Activated CD8-positive, alpha-beta memory T cell treated with anti-CD3 and anti-CD28 coated beads, Interleukin-2, amount 50 U/mL, for 48 hours (primary cell): ENCODE measurements at regions not wholly inside any gene's neighbourhood (a gene's known extent, or its start where the extent isn't known, plus 50 kb on each side); places are given as distances from the start of the nearest gene placed in this dataset.

ENCODE experiments used
- DNase-seq: peaks from one replicate; pipeline ENCODE4 v3.0.0-alpha.2; 2020

DNA sequence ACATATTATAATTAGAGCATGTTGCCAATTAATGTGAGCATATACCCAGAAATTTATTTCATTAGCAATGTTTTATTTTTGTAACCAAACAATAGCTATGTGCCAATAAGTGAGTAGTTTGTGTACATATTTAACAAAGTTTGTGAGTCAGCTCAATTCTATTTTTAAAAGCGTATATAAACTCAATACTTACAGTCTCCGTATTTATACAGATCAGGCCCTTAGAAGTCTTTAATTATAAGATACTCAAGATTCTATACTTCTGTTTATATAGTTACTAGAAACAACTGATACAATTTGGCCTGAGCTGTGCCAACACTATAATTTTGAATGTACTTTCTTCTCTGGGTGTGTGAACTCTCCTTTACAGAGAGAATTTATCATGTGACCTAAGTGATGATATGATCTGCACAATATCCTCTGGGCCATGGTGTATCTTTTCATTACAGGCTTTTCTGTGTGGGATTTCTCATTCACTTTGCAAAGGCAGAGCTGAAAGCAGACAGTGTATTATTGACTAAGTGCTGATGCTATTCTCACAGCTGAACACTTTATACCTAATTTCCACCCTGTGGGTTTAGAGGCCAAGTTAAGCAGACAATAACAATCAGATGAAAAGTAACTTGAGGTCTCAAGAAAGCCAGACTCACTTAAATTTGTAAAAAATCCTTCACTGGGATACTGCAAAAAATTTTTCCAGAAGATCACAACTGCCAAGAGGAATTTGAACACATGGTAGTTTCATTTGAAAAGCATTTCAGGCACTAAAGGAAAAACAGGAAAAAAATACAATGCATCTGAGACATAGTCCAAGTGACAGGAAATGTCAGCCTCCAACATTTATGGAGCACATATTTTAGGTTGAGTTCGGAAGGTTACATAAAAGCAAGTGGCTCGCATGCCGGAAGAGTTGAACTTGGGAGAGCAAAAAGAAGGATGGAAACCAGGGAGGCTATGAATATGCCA is 277.9 kb upstream of the SEMA6D start:
- no peak for DNase-seq

DNA sequence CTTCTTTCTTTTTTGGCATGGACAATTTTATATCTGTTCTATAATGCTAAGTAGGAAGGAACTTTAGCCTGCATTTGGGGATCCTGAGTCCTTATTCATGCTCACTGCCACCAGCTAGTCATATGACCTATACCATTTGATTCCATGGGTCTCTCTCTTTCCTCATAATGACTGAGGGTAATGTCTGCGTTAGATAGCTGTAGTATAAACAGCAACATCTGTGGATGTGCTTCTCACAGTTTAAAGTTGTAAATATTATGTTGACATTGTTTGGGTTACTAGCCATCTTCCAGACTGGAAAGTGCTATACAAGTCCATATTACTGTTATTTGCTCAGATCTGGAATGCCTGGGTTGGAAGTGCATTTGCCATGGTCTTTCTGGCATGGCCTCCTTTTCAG is 274.9 kb upstream of the SEMA6D start:
- no peak for DNase-seq

DNA sequence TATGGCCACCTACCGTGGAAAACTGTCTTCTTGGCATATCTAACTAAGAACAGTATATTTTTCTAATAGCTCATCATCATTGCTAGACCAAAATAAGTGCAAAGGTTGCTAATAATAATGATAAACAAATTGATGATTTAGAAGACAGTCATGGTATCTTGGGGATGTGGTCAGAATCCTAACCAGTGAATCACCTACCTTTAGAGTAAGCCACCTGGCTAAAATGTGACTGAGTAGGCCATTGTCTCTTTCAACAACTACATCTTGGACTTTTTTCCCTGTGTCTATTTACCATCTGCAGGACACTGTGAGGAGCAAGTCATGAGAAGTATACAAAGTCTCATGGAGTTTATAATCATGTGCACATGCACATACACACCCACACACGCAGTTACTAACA is 273.5 kb upstream of the SEMA6D start:
- DNase-seq, result no peak

DNA sequence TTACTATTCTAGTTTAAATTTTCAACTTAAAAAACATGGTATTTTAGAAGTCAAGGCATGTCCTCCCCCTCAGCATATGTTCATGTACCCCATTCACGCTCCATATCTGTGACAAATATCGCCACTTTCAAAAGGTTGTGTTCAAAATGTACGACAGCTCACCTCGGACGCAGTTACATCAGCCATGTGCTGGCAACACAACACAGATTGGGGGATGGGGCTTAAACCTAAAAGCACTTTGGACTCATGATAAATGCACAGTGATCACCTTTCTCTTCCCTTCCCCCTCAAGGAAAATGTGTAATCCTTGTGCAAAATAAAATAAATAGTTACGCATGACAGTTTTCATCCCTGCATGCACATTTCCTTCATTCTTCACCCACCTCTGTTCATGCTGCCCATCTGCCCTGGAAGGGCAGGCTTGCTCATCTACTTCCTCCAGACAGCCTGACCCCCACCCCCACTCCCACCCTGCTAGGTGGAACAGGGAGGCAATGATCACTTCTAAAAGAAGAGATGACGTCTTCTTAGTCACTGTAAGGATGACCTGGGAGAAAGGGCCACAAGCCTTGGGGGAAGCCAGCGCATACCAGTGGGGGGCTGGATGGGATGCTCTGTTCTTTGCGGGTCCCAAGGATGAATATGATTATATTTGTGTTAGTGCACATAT is 271.4 kb upstream of the SEMA6D start:
- no peak for DNase-seq

DNA sequence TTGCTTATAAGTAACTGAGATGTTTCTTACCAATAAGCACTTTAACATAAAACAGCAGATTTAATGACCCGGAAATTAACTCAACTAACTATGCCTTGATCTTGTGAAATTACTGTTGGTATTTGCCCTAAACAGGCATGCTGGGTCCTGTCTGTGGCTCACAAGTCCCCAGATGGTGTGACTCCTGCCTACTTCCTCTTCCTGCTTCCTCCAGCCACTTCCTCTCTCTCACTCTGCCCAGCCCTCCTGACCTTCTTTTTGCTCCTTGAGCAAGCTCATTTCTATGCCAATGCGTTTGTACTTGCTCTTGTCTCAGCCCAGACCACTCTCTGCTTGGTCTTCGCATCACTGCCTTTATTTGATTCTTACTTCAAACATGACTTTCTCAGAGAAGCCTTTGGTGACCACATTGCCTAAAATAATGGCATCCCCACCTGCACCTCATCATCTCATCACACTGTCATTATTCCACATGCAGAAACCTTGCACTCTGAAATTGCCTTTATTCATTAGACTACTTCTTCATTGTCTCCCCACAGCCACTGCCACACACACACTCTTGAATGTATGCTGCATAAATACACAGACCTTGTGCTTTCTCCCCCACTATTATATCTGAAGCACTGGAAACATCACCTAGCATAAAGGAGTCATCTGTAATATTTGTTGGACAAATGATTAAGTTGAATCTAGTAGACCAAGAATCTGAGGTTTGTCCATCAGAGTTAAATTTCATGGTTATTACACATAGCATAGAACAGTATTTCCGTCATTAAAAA is 256.3 kb upstream of the SEMA6D start:
- no peak for DNase-seq

DNA sequence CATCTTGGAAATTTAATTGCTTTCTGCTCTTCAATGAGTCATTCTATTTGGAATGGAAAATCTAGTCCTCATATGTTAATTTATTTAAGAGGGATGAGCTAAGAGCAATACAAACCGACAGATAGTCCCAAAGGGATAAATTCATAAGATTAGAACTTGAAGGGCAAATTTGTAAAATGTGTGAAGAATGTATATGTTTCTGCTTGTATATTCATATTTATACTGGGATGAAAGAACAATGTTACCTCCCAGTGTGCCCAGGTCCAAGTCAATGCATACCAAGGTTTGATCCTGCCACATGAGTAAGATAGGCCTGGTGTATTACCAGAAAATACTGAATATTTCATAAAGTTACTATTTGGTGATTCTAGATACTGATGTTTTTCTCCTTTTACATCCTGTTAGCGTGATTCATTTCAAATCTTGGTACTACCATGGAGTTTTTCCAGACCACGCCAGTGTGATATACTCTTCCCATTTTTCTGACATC is 255.6 kb upstream of the SEMA6D start:
- DNase-seq, result no peak

DNA sequence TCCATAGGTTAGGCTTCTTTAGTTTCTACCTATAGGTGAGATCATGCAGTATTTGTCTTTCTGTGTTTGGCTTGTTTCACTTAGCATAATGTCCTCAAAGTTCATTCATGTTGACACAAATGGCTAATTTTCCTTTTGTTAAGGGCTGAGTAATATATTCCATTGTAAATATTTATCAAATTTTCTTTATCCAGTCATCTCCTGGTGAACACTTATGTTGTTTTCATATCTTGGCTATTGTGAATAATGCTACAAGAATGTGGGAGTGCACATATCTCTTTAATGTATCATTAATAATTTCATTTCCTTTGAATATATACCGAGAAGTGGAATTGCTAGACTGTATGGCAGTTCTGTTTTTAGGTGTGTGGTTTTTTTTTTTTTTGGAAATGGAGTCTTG is 250.9 kb upstream of the SEMA6D start:
- no peak for DNase-seq

DNA sequence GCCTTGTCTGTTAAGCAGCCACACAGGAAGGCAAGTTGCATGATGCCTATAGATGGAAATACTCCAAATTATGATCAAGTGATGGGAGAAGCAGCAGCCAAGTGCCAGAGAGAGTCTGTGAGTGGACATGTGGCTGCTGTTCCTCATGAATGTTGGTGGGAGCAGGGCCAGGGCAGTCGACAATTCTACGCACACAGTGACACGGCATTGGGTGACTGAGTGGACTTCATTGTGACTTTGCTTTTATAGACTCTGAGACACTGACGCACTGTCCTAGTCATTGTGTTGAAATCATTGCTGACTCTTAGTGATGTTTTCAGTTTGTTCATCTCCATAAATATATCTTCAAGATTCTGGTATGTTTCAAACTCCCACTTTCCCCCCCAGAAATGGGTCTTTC is 246.3 kb upstream of the SEMA6D start:
- no peak for DNase-seq

DNA sequence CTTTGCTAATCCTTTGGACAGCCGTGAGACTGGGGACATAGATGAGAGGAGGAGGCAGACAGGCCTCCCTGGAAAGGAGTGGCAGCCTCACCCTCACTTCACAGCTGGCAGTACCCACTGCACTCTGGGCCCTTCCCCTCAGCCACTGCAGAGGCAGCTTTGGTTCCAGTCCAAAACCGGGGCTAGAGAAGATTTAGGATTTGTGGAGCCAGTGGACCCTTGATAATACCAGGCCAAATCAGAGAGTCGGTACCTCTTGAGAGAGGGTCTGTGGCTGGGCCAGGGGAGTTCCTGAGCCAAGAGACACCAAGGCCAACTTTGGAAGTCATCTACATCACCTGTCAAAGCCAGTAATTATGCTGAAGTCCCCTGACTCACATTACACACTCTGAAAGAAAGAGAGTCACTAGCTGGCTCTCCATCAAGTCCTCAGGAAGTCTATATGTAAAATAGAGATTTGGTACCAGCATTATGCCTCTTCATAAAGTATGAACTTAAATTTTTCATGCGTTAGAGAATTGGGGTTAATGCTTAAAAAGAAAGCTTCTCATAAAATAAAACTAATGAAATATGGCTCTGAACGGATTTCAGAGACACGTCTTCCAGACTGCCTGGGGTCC is 244.1 kb upstream of the SEMA6D start:
- DNase-seq, result no peak

DNA sequence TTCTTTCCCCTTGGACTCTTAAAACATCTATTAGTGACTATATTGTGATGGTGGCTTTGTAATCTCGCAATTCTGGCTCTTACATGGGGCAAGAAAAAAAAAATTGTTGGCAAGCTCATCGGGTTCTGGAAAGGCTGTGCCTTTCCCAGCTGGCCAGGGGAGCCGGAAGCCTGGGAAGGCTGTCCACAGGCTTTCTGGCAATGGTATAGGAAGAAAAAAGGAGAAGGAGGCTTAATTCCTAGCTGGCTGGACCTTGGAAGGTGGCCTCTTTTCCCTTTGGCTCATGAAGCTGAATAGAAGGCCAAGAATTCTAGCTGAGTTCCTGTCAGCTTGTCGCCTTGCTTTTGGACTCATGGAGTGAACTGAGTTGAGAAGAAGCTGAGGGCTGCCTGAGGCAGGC is 243.5 kb upstream of the SEMA6D start:
- DNase-seq, result no peak

DNA sequence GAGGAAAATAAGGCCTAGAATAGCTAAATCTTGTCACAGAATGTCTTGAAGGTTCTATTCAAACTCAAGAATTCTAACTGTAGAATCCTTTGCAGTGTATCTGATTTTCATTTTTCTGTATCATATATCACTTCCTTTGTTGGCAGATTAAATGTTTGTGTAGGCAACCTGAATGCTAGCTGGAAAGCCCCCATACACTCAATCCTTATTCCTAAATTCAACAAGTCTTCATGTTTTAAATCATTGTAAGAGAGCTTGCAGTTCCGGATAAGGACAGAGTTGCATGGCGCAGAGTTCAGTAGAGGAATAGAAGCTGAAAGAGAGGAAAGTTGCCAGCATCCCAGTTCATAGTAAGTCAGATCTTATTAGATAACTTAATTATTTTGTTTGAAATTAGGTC is 242.0 kb upstream of the SEMA6D start:
- no peak for DNase-seq

DNA sequence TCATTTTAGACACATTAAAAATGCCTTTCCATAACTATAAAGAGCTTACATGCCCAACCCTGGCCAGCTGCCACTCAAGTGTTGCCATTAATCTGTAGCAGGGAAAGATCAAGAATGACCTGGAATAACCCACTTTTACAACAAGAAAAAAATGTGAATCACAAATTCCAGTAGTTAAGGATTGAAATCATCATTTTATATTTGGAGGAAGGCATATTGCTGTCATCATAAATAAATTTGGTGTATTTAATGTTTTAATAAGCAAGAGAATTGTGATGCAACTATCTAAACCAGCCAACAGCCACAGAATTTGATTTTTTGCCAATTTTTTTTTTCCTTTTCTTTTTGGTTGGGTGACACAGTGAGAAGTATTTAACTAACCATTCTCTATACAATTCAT is 240.0 kb upstream of the SEMA6D start:
- no peak for DNase-seq

DNA sequence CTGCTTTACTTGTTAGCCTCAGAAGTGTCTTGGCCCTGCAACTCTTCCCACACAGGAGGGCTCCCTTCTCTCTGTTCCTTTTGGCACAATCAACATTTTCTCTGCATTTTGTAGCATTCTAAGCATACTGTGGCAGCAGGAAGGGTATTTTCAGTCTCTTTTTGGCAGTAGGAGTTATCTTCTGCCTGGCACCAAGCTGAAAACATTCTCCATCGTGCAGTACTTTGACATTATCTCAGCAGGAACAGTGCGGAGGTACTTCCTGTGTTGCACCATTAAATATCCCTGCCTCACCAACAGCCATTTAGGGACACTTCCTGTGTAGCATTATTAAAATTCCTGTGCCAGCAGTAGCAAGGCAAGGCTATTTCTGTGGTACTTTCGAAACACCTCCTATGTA is 233.2 kb upstream of the SEMA6D start:
- no peak for DNase-seq

DNA sequence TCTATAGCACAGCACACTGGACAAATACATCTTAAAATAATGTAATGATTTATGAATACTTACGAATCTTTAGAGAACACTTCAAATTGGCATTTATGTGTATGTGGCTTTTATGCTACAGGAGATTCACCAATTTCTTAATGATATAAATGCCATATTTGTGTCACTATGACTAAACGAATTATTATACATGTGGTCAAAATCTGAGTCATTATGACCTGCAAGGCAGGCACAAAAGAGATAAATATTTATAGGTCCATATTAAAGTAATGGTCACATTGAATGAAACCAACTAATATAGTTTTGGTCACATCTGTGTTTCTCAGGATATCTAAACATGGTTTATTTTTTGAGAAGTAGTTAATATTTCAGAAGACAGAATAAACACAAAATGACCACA is 232.3 kb upstream of the SEMA6D start:
- DNase-seq, result no peak

DNA sequence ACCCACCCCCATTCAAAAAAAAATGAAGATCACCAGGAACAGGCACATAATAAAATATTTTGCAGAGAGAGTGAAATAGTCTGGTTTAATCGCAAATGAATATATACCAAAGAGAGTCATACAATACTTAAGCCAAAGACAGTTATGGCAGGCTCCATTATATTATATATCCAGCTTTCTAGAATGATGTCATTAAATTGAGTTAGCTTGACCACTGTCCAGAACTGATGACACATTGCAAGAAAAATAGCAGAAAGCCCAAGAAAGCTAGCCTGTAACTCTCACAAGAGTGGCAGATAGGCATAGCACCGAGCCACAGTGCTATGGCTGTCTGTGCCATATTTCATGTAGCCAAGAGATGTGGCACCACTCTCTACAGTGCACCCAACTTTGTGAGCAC is 231.9 kb upstream of the SEMA6D start:
- no peak for DNase-seq

DNA sequence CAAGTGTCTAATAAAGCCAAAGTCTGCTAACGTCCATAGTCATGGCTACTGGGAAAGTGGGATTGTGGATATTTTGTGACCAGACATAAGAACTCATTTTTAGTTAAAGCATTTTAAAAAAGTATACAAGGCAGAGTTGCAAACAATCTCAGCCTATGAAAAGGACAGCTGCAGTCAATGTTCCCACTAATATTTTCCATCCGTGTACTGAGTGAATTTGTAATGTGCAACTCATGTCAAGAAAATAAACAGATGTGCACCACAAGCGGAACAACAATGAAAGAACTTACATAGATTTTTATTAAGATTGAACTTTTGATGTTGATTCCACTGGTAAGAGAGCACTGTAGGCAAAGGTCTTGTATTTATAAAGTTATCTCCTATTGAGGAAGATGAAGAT is 231.3 kb upstream of the SEMA6D start:
- DNase-seq, result no peak

DNA sequence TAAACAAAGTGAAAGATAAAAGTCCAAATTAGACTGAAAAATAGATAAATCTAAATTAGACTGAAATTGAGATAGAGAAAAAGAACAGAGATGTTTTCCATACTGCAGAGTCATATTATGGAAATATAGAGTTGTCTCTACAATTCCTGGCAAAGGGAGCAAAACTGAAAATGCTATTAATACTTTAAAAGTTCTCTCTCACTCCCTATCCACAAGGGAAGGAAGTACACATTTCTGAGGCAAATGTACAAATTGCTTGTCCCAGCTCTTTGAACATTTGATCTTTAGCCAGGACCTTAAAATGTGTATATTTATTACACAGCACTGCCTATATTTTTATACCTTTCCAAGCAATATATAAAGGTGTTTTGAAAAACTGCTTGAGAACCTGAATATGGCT is 225.1 kb upstream of the SEMA6D start:
- no peak for DNase-seq

DNA sequence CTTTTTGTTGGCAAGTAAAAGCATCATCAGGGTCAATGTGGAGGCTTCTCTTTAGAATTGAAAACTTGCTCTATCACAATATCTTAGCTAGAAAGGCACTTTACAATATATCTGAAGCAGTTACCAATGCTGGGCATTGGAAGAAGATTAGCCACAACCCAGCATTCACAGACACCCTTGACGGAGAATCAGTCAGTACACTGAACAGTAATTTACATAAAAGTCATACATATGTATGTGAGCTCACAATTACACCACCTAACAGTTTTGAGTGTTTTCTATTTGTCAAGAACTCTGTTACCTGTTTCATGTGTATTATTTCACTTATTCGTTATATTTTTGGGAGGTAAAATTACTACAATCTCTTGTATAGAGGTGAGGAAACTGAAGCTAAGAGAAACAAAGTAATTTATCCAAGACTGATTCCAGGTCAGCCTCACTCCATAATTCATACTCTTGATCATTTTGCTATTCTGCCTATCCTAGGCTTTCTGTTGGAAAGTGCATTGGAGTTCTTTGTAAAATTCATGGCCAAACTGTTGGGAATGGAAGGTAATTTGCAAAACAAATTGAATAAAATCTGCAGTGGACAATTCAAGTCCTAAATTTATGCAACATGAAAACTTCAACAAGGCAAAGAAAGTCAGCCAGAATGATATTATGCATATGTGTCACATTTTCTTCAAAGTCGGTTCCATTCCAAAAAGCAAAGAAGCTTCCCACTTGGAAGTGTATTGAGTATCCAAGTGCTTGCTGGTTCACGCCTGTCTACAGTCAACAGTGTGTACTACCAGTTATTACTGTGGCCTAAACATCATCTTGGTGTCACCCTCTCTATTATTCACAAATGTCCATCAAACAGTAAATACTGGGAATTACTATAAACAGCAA is 223.7 kb upstream of the SEMA6D start:
- no peak for DNase-seq

DNA sequence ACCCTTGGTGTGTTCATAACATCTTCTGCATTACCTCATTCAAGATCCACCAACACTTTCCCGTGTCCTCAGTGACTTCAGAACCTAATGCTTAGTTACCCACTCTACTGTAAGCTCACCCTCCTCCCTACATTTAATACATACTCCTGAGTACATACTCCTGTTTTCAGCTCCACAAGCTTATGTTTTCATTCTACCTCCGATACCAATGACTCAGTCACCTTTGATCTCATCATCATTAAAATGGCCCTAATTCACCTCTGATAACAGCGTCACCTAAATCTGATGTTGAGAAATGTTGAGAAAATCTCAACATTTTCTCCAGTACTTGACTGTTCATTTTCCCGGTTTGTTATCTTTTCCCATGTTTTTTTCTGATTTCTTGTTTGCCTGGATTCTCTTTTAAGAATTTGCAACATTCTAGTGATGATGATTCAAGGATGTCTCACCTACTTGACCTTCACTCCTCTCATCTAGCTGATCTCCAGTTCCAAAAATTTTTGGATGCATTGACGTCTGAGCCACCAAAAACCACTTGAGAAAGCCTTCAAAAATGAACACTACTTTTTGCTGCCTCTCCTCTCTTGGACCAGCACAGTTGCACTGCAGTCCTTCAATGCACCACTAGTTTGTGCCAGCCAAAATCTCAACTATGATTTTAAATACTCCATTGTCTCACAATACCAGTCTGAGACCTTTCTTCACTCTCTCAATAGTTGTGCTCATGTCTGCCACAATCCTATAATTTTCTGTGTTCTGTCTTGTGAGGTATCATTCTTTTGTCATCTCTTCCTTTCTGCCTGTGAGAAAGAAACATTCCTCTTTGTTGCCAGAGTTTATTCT is 220.7 kb upstream of the SEMA6D start:
- no peak for DNase-seq

DNA sequence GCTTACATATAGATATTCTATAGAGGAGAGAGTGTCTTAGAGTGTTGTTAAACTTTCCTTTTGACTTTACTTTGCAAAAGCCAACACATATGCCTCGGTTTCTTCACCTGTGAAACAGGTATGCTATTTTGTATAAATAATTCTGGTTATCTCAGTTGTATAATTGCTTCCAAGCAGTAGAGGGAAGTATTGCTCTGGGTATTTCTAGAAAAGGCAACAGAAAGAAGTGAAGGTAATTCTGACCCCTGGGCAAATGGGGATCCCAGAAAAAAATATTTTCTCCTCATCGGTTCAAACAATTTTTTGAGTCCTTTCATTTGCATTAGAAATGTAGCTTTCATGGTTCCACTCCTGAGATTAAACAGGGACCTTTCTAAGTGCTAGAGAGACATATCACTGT is 216.5 kb upstream of the SEMA6D start:
- no peak for DNase-seq

DNA sequence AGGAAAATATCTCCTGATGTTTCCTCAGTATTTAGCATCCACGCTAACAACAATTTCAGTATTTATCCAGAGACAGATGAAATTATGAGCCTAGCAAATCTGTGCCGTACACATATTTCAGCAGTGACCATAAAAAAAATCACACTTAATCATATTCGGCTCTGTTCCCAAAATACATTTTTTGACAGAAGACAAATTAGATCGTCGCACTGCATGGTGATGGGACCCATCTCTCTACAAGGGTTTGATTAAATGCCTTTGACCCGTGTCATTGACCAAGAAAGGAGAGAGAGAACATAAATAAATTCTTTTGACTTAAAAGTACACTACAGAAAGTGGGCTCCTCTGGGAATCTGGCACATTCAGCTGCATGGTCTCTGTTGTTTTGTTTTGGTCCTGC is 215.3 kb upstream of the SEMA6D start:
- DNase-seq, result no peak
